ENCODE measurements at regions not wholly inside any gene's neighbourhood (a gene's known extent, or its start where the extent isn't known, plus 50 kb on each side); places are given as distances from the start of the nearest gene placed in this dataset.

GRCh38 chr18:46329736-46330246, 225.6 kb downstream of the HAUS1 start:
- no peak for DNase-seq

GRCh38 chr18:46331316-46331715, 227.1 kb downstream of the HAUS1 start:
- DNase-seq = no peak

- DNase-seq = no peak
Observed at GRCh38 chr18:46332286-46332801, 228.2 kb downstream of the HAUS1 start.

- DNase-seq = no peak
Observed at GRCh38 chr18:46332921-46333341, 228.7 kb downstream of the HAUS1 start.

GRCh38 chr18:46333431-46334135, 229.4 kb downstream of the HAUS1 start:
- DNase-seq = no peak

- no peak for DNase-seq
Observed at GRCh38 chr18:46334868-46335281, 230.7 kb downstream of the HAUS1 start.

- DNase-seq = no peak
Observed at GRCh38 chr18:46335534-46336101, 231.4 kb downstream of the HAUS1 start.

GRCh38 chr18:46336278-46337111, 232.3 kb downstream of the HAUS1 start:
- DNase-seq = no peak

- no peak for DNase-seq
Observed at GRCh38 chr18:46337271-46337670, 233.1 kb downstream of the HAUS1 start.

GRCh38 chr18:46338205-46338604, 234.0 kb downstream of the HAUS1 start:
- no peak for DNase-seq

GRCh38 chr18:46338766-46339165, 234.6 kb downstream of the HAUS1 start:
- DNase-seq = no peak

- DNase-seq = no peak
Observed at GRCh38 chr18:46340716-46341115, 236.5 kb downstream of the HAUS1 start.

GRCh38 chr18:46341986-46342525, 237.9 kb downstream of the HAUS1 start:
- no peak for DNase-seq

- no peak for DNase-seq
Observed at GRCh38 chr18:46343456-46343855, 239.3 kb downstream of the HAUS1 start.

GRCh38 chr18:46343931-46344372, 239.8 kb downstream of the HAUS1 start:
- peak; percentile 33 for DNase-seq

- no peak for DNase-seq
Observed at GRCh38 chr18:46344416-46345180, 240.4 kb downstream of the HAUS1 start.

- DNase-seq = no peak
Observed at GRCh38 chr18:46345181-46345465, 240.9 kb downstream of the HAUS1 start.

GRCh38 chr18:46346213-46346612, 242.0 kb downstream of the HAUS1 start:
- no peak for DNase-seq

- DNase-seq = no peak
Observed at GRCh38 chr18:46346896-46347630, 242.9 kb downstream of the HAUS1 start.

- DNase-seq = no peak
Observed at GRCh38 chr18:46350598-46351159, 246.5 kb downstream of the HAUS1 start.

GRCh38 chr18:46352520-46353250, 248.5 kb downstream of the HAUS1 start:
- no peak for DNase-seq

Measured in stimulated activated CD4-positive, alpha-beta T cell treated with anti-CD3 and anti-CD28 coated beads, Interleukin-12 subunit alpha, Interleukin-12 subunit beta, amount 100 ng/mL, for 4 hours (primary cell).